Glomerular visceral epithelial cell (primary cell): ENCODE measurements at regions not wholly inside any gene's neighbourhood (a gene's known extent, or its start where the extent isn't known, plus 50 kb on each side); places are given as distances from the start of the nearest gene placed in this dataset.

Experiments used
- DNase-seq: peaks from one replicate; pipeline ENCODE4 v3.0.0-alpha.2; 2016; ENCODE audit errors: extremely low spot score

DNA sequence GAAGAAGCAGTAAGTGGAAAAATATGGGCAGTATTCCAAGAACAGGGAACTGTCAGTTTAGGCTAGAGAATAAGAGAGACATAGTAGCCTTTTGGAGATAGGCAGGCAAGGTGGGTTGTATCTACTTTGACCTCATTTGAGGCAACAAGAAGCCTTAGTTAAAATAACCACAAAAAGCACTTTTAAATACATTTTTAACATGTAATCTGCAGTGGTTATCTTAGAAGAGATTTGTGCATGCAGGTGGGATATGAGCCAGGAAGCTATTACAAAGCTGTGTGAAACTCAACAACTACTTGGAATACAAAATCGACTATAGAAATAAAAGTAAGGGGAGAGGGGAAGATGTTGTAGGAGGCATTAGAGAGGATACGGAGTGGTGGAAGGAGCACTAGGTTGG lies 143.7 kb upstream of the MCHR2 start:
- DNase-seq, result no peak

DNA sequence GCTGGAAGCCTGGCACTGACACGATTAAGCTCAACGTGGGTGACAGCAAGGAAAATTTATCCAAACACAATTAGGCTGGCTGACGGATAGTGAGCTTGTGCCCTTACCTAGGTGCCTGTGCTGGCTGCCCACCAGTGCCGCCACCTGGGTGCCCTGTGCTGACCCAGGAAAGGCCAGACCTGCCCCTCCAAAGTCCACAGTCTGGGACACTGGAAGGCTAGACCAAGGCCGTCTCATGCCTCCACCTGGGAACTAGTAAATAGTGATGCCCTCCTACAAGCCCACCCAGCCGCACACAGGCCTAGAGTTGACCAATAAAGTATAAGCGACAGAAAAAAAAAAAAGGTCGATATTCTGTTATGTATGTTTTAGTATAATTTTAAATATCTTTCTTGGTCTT lies 142.6 kb upstream of the MCHR2 start:
- DNase-seq, result no peak

DNA sequence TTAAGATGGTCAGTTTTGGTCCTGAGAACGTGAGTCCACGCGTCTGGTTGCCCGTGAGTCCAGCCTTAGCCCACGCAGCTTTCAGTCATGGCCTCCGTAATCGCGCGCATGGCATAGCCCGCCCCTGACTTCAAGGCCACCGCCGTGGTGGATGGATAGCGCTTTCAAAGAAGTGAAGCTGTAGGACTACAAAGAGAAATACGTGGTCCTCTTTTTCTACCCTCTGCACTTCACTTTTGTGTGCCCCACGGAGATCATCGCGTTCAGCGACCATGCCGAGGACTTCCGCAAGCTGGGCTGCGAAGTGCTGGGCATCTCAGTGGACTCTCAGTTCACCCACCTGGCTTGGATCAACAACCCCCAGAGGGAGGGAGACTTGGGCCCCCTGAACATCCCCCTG lies 142.0 kb upstream of the MCHR2 start:
- DNase-seq, result no peak

DNA sequence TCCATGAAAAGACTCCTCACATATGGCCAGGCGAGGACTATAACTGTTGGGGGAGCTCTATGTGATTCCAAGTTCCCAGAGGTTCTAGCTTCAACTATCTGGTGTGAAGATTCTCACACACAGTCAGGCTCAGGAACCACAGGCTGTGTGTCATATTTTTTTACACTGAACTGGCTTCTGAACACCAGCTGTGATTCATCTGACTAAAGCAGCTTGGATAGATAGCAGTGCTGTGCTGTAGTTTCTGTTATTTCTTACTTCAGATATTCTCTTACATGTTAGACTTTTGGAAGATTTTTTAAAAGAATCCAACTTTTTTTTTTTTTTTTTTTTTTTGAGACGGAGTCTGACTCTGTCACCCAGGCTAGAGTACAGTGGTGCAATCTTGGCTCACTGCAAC lies 140.7 kb upstream of the MCHR2 start:
- DNase-seq, result peak; percentile 8

DNA sequence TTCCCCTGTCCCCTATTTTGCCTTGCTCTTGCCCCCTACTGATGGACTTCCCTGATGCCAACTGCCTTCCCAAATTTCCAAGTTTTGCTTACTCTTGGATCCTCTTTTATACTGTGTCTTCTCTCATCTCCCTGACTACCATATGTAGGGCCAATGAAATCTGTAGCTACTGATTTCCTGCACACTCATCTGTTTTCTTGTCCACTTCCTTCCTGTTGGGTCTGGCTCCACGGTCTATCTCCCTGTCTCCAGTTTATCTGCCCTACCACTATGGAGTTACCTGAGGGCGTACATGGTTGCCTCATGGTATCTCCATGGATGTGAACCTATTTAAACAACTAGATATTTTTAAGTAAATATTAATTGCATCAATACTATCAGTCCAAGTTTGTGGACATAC lies 140.3 kb upstream of the MCHR2 start:
- DNase-seq, result no peak

DNA sequence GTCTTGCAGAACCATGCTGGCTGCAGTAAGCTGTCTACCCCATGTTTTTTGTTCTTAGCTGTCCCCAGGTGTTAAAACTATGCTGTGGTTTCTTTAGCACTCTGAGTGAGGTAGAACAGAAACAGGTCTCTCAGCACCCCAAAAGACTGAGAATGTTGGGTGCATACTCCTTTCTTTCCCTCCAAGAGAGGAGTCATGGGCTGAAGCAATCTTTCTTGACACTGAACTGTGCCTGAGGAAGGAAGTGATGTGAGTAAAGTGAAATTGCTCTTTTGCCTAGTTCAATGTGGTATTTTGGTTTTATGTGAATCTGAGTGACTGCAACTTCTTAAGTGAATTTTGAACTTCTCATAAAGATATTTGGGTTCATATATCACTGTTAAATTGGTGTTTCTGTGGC lies 138.0 kb upstream of the MCHR2 start:
- no peak for DNase-seq

DNA sequence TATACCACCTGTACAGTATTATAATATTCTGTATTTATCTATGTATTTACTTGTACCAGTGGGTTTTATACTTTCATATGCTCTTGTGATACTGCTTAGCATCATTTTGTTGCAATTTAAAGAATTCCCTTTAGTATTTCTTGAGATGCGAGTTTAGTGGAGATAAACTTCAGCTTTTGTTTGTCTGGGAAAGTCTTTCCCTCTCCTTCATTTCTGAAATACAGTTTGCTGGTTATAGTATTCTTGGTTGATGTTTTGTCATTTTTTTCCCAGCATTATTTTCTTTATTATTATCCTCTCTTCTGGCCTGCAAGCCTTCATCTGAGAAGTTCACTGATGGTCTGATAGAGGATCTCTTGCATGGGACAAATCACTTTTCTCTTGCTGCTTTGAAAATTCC lies 136.6 kb upstream of the MCHR2 start:
- no peak for DNase-seq

DNA sequence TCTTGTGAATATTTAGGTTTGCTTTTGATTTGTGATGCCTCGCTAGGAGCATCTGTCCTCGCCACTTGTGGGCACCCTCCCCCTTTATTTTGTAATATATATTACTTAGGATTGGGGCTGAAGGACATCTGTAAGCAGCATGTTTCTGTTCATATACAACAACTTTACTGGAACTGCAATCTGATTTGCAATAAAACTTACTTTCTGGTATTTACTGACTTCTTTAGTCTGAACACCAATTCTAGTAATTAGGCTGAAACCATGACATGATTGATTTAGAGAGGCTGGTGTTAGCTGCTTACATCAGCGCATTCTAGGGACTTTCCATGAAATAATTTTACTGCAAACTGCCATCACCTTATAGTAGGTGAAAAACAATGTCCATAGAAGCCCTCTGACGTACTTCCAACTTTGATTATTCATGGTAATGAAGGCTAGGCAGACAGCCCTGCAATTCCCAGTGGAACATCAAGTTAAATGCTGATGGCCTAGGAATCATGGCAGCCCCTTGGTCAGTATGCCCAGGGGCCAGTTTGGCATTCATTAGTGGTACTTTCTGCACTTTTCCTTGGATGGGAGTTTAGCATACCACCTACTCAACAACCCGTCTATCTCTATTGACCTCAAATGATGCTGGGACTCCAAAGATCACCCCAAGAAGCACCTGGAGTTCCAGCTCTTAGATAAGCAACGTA lies 132.9 kb upstream of the MCHR2 start:
- no peak for DNase-seq

DNA sequence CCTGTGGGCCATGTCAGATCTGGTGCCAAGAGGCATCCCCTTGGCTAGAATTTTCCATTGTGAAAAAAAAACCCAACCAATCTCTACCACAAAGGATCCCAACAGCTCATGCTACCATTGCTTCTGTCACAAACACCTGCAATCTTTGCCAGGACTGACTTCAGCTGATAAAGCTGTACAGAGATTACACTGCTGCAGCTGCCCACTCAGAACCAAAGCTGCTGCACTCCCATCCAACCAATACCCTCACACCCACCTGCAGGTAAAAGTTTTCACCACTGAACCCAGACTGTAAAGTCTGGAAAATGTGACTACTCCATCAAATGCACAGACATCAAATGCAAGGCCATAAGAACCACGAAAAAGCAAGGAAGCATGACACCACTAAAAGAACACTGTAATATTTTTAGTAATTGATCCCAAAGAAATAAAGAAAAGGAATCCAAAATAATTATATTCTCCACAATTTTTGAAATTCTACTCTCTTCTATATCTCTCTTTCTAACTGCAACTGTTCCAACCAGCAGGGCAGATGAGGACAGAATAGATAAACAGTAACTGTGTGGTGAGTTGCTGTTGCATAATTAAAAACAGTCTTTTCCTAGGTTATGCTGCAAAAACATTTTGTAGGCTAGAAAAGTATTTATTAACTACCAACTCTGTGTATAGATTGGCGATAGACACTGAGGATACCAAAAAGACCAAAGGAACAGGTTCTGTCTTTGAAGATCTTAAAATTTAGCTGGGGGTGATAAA lies 128.0 kb upstream of the MCHR2 start:
- no peak for DNase-seq

DNA sequence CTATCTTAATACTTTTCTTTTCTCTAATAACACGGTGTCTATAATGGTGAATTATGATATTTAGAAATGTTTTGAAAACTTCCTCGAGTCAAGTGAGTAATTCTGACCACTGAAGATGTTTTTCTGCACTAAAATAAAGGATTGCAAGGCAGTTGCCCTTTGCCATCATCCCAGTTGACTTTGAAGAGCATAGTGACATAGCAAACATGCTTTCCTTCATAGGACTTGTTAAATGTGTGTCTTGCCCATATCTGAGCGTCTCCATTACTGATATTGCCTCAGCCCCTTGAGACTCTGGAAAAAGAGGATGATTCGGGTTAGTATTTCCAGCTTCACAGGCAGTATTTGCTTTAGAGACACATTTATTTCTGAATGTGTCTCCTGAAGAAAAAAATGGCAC lies 125.2 kb upstream of the MCHR2 start:
- DNase-seq, result no peak

DNA sequence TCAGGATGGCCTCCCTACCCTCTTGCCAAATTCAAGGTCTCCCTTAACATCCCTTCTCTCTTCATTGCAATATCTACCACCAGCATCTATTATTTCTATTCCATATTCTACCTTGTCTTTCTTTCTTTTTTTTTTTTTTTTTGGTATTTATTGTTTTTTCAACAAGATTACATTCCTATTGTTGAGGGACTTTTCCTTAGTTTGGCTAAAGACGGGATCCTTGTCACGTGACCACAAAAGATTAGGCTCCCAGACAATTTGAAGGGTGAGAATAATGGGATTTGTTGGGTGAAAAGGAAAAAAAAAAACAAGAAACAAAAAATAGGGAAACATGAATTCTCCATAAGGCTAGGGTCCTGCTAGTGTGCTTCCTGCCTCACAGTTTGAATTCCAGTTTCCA lies 124.3 kb upstream of the MCHR2 start:
- no peak for DNase-seq

DNA sequence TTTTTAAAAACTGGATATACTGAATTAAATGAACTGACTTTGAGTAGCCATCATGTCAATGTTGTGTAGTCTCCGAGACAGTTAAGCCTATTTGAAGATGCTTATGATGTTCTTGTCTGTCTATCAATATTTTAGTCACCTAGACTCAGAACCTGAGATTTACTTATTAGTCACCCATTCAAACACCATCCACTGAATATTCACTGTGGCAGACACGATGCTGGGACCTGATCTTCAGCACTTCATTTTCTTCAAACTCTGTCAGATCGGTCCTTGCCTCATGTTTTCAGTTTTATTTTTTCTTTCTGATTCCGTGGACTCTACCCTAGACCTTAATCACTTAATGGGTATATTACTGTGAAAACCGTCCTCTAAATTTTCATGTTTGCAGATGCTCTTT lies 123.7 kb upstream of the MCHR2 start:
- no peak for DNase-seq

DNA sequence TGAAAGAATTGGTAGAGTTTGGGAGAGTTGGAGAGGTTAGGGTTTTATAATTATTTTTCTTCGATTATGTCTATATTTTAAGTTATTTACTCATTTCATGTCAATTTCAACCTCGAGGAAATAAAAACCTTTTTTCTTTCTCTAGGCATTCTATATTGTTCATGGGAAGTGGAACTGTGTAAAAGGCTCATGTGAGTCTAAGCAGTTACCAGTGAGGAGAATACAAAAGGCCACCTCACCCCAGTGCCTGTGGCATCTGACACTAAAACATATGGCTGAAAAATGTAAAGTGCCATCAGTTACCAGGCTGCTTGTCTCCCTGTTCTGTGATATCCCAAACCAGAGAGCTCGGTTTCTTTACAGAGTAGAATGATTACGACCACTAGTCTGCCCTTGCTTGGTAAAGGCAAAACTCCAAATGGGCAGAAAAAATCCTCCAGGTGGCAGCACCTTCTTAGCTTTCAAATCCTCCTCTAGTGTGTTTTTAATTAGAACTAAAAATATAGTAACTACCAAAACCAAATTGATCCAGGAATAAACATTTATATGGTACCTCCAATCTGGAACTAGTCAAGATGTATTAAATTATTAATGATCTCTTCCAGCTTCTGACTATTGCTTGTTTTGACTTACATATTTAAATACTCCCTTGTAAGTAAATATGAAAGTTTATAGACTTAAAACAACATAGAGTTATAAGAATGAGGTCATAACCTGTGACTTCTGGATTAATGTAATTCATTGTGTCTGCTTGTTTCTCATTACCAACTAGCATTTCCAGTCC lies 122.6 kb upstream of the MCHR2 start:
- peak; percentile 72 for DNase-seq

DNA sequence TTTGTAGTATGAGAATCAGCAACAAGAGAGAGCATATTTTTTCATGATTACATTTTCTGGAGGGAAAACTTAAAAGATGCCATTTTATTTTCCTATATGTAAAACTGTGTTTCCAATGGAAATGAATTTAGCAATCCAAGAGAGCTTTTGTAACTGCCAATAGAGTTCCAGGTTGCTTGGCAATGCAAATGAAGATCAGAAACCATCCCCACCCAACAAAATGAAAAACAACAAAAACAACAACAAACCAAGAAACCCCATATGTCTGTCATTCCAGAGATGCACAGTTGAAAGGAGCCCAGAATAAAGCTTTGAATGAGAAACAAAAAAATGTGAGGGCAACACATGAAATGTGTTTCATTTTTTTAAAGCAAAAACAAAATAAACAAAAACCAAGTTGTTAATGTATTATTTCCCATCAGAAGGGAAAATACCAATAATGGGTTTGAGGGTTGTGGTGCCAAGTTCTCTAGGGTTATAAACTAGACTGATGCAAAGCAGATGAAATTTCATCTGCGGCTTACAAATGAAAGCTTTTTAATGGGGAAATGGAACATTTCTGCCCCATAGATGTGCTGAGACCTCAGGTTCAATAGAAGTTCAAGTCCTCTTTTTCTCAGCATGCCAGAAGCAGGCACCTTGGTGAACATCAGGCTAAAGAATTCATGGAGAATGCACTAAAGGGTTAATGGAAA lies 121.5 kb upstream of the MCHR2 start:
- DNase-seq, result no peak

DNA sequence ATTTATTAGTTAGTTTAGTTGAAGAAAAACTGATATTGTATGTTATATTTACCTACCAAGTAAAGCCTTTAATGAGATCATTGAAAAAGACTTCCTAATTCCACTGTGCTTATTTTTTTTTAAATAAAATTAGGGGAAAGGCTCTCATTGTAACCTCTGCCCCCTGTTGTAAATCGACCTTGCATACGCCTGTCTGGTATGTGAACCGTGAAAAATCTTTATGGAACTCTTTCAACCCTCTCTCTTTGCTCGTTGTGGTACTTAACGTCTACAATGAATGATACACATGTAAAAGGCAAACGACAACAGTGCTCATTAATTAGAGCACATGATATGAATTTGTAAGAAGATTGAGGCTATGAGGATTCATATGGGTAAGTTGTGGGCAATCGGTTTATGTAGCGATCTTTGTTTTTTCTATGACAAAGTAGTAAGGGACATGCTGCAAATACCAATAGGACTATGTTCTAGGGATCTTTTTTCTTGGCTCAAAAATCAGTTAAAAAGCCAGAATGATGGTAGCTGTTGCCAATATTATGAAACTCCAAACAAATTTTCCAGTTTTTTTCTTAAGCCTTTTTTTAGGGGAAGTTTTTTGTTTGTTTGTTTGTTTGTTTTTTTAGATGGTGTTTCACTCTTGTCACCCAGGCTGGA lies 119.0 kb upstream of the MCHR2 start:
- DNase-seq, result no peak

DNA sequence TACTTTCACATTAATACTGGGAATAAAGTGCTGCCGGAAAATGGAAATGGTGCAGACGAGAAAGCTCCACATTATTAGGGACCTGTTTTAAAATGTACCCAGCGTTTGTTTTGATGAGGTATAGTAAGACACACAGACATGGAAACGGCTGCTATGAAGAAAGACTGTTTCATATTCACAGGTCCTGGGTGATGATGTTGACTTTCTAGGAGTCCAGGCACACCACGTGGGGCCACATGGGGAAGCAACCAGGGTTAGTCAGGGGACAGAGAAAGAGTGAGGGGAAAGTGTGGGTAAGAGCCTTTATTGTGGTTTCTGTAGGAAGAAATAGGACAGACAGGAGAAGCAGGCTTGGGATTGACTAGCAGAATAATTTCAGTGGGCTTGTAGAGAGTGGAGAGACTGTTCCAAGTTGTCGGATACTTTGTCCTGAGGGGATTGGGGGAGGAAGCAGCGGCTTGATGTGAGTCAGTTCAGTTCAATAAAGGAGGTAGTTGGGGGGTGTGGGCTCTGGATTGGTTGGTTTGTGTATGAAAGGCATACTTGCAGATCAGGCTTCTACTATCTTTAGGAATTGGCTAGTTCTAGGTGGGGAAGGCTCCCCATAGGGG lies 112.0 kb upstream of the MCHR2 start:
- no peak for DNase-seq

DNA sequence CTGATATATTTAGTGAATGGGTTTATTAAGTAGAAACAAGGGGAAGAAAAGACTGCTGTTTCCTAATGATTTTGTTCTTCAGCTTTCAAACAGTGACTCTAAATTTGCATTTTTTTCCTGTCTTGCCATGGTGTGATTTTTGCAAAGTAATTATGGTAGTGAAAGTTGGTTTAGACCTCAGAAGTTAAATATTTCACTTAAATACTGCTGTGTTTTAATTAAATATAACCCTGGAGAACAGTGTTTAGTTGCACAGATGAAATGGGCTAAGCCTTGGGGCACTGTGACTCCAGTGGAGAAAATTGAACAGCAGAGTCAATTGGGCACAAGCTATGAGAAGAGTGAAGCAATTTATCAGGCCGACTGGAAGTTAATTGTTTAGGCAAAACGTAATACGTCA lies 111.1 kb upstream of the MCHR2 start:
- DNase-seq, result no peak

DNA sequence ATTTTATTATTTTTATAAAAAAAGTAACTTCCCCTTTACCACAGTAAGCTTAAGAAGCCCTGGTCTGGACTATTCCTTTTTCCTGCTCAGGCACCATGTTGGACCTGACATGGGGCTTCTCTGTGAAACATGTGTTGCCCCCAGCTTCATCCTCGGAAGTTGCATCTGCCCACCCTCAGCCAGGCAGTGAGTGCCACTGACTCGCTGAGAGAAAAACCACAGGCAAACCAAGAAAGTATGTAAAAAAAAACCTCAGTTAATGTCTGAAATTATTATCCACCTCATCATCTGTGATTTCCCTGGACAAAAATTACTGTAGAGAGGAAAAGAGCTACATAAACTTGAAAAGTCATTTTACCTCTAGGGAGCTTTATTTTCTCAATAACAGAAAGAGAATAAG lies 109.9 kb upstream of the MCHR2 start:
- DNase-seq, result no peak

DNA sequence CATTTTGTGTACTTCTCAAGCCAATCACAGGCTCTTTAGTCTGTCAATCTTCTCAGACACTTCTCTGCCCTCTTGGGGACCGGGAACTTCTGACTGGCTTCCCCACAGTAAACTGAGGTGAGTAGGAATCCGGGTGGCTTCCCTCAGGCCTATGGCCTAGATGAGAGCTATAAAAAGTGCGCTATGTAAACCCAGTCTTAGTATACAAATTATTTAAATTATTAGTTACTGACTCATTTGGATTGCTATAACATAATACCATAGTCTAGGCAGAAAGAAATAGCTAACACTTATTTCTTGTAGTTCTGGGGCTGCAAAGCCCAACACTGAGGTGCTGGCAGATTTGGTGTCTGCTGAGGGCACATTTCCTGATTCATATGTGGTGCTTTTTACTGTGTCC lies 109.2 kb upstream of the MCHR2 start:
- no peak for DNase-seq

DNA sequence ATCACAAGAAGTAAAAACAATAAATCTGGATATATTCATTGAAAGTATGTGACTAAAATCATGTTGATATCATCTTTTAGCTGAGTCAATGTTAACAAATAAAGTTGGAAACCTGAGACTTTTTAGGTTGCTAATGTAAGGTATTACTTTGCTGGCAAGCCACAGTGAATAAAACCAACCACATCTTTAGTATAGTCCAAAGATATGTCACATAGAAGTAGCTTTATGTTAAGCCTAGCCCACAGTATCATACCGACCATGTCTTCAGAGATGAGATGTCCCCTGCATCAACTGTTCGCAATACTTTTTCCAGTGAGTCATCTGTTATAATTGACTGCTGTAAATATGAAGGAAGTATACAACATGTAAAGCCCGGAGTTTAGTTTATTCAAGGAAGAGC lies 107.6 kb upstream of the MCHR2 start:
- no peak for DNase-seq

DNA sequence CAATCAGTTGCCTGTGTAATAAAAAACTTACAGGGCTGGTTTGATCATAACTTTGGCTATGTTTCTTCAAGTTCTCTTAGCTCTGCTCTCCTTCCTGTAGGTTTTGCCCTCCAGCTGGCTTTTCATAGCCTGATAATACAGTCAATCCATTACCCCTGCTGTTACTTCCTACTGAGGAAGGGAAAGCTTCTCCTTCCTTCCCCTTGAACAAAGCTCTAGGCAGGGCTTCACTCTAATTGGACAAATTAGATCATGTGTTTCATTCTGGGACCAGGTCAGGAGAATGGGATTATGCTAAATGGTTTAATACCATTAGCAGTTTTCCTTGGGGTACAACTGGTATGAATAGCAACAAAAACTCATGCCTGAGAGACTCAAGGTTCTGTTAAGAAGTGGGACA lies 106.8 kb upstream of the MCHR2 start:
- DNase-seq, result no peak
